ENCODE measurements at regions not wholly inside any gene's neighbourhood (a gene's known extent, or its start where the extent isn't known, plus 50 kb on each side); places are given as distances from the start of the nearest gene placed in this dataset.

- no peak for TF ChIP-seq CTCF (IDR thresholded peaks at IDR 0.05; ENCODE audit: control extremely low read depth in 1 of 3, insufficient read depth in 1 of 3, low read depth in 1 of 3, low read length in 3 of 3)
- TF ChIP-seq KDM4A (IDR thresholded peaks at IDR 0.05; ENCODE audit: low read depth, low read length, severe bottlenecking): no peak
These were observed 157.4 kb downstream of the EVX1 start (continued) for GRCh38 chr7:27399791-27400567.
